B cell (primary cell): ENCODE measurements at regions not wholly inside any gene's neighbourhood (a gene's known extent, or its start where the extent isn't known, plus 50 kb on each side); places are given as distances from the start of the nearest gene placed in this dataset.
"Not testable (repeated sequence)": the region's sequence is repeated elsewhere in the genome, so short reads cannot be mapped to it uniquely, and the experiment has no call there.

ENCODE experiments used
- ATAC-seq: fragments of 200-7000 bp; cut with Tn5 transposase; one replicate; pipeline ENCODE4 v1.10.0; 2021; ENCODE audit warnings: low read depth, mild to moderate bottlenecking, moderate number of reproducible peaks, moderate library complexity
- CTCF ChIA-PET: fragments of 350-600 bp; sonication (Branson Sonifier 250); formaldehyde crosslinking; loops from one replicate; lab custom pipeline; 2021; ENCODE audit warnings: antibody characterized with exemption, inconsistent platforms; lab: Charles Lee
- POLR2A ChIA-PET: fragments of 350-600 bp; sonication (Branson Sonifier 250); formaldehyde crosslinking; loops from one replicate; lab custom pipeline; 2021; ENCODE audit warnings: antibody characterized with exemption; lab: Charles Lee
- DNase-seq: peaks from one replicate; pipeline ENCODE4 v3.0.0; 2013
- H2AFZ ChIP-seq: 2 replicates; pipeline ENCODE4 v1.6.1; 2012; ENCODE audit warnings: mild to moderate bottlenecking, low read depth, low read length; ENCODE audit not compliant: insufficient read depth, poor library complexity, severe bottlenecking
- H3K27ac ChIP-seq, 2 donors: 1 replicate in 1 of 2; 2 replicates in 1 of 2; pipeline ENCODE4 v1.5.1; 2012 to 2013; ENCODE audit warnings: low read length in 2 of 2, mild to moderate bottlenecking in 2 of 2, moderate library complexity in 1 of 2
- H3K27me3 ChIP-seq, 4 experiments: fragments of 200-600 bp in 1 of 4; sonication (generic) in 1 of 4; replicated peaks in 1 of 4; 1 replicate in 2 of 4; 2 replicates in 2 of 4; pipeline versions ENCODE4 v1.6.1 to v1.7.0; 2013 to 2016; ENCODE audit warnings: low read length in 3 of 4, mild to moderate bottlenecking in 2 of 4, mixed read lengths in 1 of 4, moderate library complexity in 1 of 4; ENCODE audit not compliant: insufficient read depth in 4 of 4, control insufficient read depth in 3 of 4; ENCODE audit errors: control extremely low read depth in 1 of 4
- H3K36me3 ChIP-seq, 2 experiments: replicated peaks in 1 of 2; 1 replicate in 1 of 2; 2 replicates in 1 of 2; pipeline versions ENCODE4 v1.6.1 to v1.7.1; 2013; ENCODE audit warnings: low read length in 1 of 2; ENCODE audit not compliant: insufficient read depth in 2 of 2, control insufficient read depth in 1 of 2; ENCODE audit errors: control extremely low read depth in 1 of 2, extremely low read depth in 1 of 2
- H3K4me1 ChIP-seq, 2 donors: fragments of 200-600 bp in 1 of 2; sonication (generic) in 1 of 2; 1 replicate in 1 of 2; 2 replicates in 1 of 2; pipeline versions ENCODE4 v1.5.1 to v1.6.1; 2013 to 2017; ENCODE audit warnings: low read length in 2 of 2; ENCODE audit not compliant: control insufficient read depth in 2 of 2, insufficient read depth in 2 of 2
- H3K4me2 ChIP-seq: replicated peaks from 2 replicates; pipeline ENCODE3; 2012; ENCODE audit warnings: mild to moderate bottlenecking, low read depth, low read length; ENCODE audit not compliant: poor library complexity, severe bottlenecking
- H3K4me3 ChIP-seq, 5 experiments: fragments of 200-600 bp in 1 of 5; sonication (generic) in 1 of 5; 1 replicate in 3 of 5; 2 replicates in 2 of 5; pipeline versions ENCODE4 v1.5.1 to v1.7.0; 2011 to 2016; ENCODE audit warnings: low read length in 4 of 5, mild to moderate bottlenecking in 4 of 5, low read depth in 2 of 5, control low read depth in 1 of 5, moderate library complexity in 1 of 5; ENCODE audit not compliant: insufficient read depth in 1 of 5; ENCODE audit errors: control extremely low read depth in 1 of 5, extremely low read depth in 1 of 5
- H3K79me2 ChIP-seq: fragments of 200-600 bp; sonication (generic); one replicate; pipeline ENCODE4 v1.6.0; 2016; ENCODE audit warnings: low read length; ENCODE audit not compliant: control insufficient read depth, insufficient read depth
- H3K9ac ChIP-seq: fragments of 200-600 bp; sonication (generic); 2 replicates; pipeline ENCODE4 v1.6.1; 2017; ENCODE audit warnings: mild to moderate bottlenecking, low read length, moderate library complexity
- H3K9me3 ChIP-seq, 3 donors: one replicate each; pipeline versions ENCODE4 v1.6.1 to v1.7.1; 2013; ENCODE audit warnings: low read length in 2 of 3; ENCODE audit not compliant: control insufficient read depth in 2 of 3, insufficient read depth in 1 of 3; ENCODE audit errors: control extremely low read depth in 1 of 3
- H4K20me1 ChIP-seq: 2 replicates; pipeline ENCODE4 v1.6.0; 2012; ENCODE audit warnings: mild to moderate bottlenecking, low read length; ENCODE audit not compliant: insufficient read depth, control insufficient read depth, poor library complexity, severe bottlenecking
- H3K27ac Mint-ChIP-seq: one replicate; pipeline ENCODE4 v1.8.0; 2021; ENCODE audit warnings: mixed read lengths
- H3K27me3 Mint-ChIP-seq: one replicate; pipeline ENCODE4 v1.8.0; 2021; ENCODE audit warnings: mixed read lengths
- H3K4me1 Mint-ChIP-seq: one replicate; pipeline ENCODE4 v1.8.0; 2021; ENCODE audit warnings: mixed read lengths
- H3K4me3 Mint-ChIP-seq: one replicate; pipeline ENCODE4 v1.8.0; 2021; ENCODE audit warnings: mixed read lengths
- H3K9me3 Mint-ChIP-seq: one replicate; pipeline ENCODE4 v1.8.0; 2022; ENCODE audit warnings: mixed read lengths; ENCODE audit not compliant: insufficient read depth
- EZH2 ChIP-seq: IDR thresholded peaks from 2 replicates; pipeline ENCODE4 v1.6.1; 2012; ENCODE audit warnings: borderline replicate concordance, low read depth, mild to moderate bottlenecking, moderate library complexity, low read length; ENCODE audit not compliant: insufficient read depth, poor library complexity, severe bottlenecking
- WGBS: methylation state at CpG from one replicate; pipeline ENCODE4 v1.1.5; 2013; ENCODE audit warnings: missing lambda C conversion rate; ENCODE audit not compliant: insufficient coverage; 5-methylcytosine and 5-hydroxymethylcytosine counted together
- intact Hi-C: fragments of 100-400 bp; cut with micrococcal nuclease; formaldehyde crosslinking; loops from one replicate; pipeline ENCODE4 v1.10.0; 2022
- TF ChIP-seq, protein P1 (sequence below): fragments of 200-600 bp; IDR thresholded peaks from one replicate; pipeline ENCODE4 v1.8.0; 2022; ENCODE audit warnings: antibody characterized with exemption, mild to moderate bottlenecking

DNA sequence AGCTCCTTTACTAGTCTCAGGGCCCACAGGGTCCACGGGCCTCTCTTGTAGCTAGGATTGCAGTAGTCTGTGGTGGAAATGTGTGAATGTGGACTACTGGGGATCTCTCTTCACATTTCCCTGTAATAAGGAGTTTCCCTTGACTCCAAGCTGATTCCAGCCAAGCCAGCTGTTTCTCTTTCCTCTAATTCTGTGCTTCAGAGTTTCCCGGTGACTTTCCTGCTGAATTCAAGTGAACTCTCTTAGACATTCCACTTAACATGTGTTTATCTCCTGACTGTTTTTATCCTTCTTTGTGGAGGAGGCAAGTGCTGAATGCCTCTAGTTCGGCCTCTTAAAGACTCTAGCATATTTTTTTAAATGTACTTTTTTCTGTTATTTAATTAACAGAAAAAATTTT, 354.0 kb upstream of the RGS18 start:
- H2AFZ ChIP-seq: no peak overlapping the region
- H3K9ac ChIP-seq: no peak overlapping the region
- H3K79me2 ChIP-seq: no peaks in the 10 kb centered on the region
- Mint-ChIP-seq H3K27ac (no peak overlapping the region), H3K9me3 (no peaks in the 10 kb centered on the region), H3K27me3 (no peaks in the 10 kb centered on the region), H3K4me3 (no peak overlapping the region), H3K4me1 (no peaks in the 10 kb centered on the region)
- POLR2A ChIA-PET: no interaction called here
- H3K4me2 ChIP-seq: no peak overlapping the region
- TF ChIP-seq EZH2: no peak
- TF ChIP-seq, protein P1, sequence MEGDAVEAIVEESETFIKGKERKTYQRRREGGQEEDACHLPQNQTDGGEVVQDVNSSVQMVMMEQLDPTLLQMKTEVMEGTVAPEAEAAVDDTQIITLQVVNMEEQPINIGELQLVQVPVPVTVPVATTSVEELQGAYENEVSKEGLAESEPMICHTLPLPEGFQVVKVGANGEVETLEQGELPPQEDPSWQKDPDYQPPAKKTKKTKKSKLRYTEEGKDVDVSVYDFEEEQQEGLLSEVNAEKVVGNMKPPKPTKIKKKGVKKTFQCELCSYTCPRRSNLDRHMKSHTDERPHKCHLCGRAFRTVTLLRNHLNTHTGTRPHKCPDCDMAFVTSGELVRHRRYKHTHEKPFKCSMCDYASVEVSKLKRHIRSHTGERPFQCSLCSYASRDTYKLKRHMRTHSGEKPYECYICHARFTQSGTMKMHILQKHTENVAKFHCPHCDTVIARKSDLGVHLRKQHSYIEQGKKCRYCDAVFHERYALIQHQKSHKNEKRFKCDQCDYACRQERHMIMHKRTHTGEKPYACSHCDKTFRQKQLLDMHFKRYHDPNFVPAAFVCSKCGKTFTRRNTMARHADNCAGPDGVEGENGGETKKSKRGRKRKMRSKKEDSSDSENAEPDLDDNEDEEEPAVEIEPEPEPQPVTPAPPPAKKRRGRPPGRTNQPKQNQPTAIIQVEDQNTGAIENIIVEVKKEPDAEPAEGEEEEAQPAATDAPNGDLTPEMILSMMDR: no peak
- DNase-seq (no peak), ATAC-seq (no peak)
- H3K27ac ChIP-seq: no peak overlapping the region
- WGBS: no CpG with 5 or more reads among the region's 3 CpGs
- intact Hi-C loops: no loop called here
- no peak overlapping the region for H3K4me3 ChIP-seq
- no peaks in the 10 kb centered on the region for H4K20me1 ChIP-seq
- CTCF ChIA-PET: no interaction called here
- H3K9me3 ChIP-seq: no peaks in the 10 kb centered on the region
- no peaks in the 10 kb centered on the region for H3K27me3 ChIP-seq
- H3K4me1 ChIP-seq: no peaks in the 10 kb centered on the region
- no peaks in the 10 kb centered on the region for H3K36me3 ChIP-seq

- H3K27ac ChIP-seq, H3K4me1 Mint-ChIP-seq, H3K9me3 ChIP-seq, H3K27me3 Mint-ChIP-seq, H3K79me2 ChIP-seq, H3K4me3 ChIP-seq, H3K27ac Mint-ChIP-seq, H4K20me1 ChIP-seq, POLR2A ChIA-PET, H3K9ac ChIP-seq, ATAC-seq, H3K4me3 Mint-ChIP-seq, intact Hi-C loops, H3K4me2 ChIP-seq, H3K4me1 ChIP-seq, H2AFZ ChIP-seq, H3K9me3 Mint-ChIP-seq, H3K36me3 ChIP-seq, CTCF ChIA-PET, DNase-seq, H3K27me3 ChIP-seq: not testable (repeated sequence)
- WGBS: 80% methylated on average over 1 of the region's 5 CpGs
Measured at GRCh38 chr1:191813593-191813992, 344.7 kb upstream of the RGS18 start.
